GM23338 (cell line): ENCODE measurements at regions not wholly inside any gene's neighbourhood (a gene's known extent, or its start where the extent isn't known, plus 50 kb on each side); places are given as distances from the start of the nearest gene placed in this dataset.

Experiments
- ATAC-seq: fragments of 200-7000 bp; cut with Tn5 transposase; 3 replicates; pipeline ENCODE4 v1.9.1; 2020
- DNase-seq: peaks from one replicate; pipeline ENCODE4 v3.0.0-alpha.2; 2015; ENCODE audit warnings: low spot score
- H2AFZ ChIP-seq: fragments of 200-600 bp; sonication (generic); 2 replicates; pipeline ENCODE4 v1.8.0; 2016; ENCODE audit warnings: antibody characterized with exemption, mild to moderate bottlenecking, moderate library complexity
- H3F3A ChIP-seq: fragments of 200-600 bp; sonication (generic); replicated peaks from 2 replicates; pipeline ENCODE4 v1.8.0; 2017; ENCODE audit warnings: antibody characterized with exemption, mixed run types, low read depth
- H3K27ac ChIP-seq: fragments of 200-600 bp; sonication (generic); 2 replicates; pipeline ENCODE4 v1.6.1; 2016; ENCODE audit warnings: low read depth
- H3K27me3 ChIP-seq: fragments of 200-600 bp; sonication (generic); 2 replicates; pipeline ENCODE4 v1.8.0; 2016; ENCODE audit warnings: mild to moderate bottlenecking, mixed run types, moderate library complexity; ENCODE audit not compliant: insufficient read depth
- H3K36me3 ChIP-seq: fragments of 200-600 bp; sonication (generic); 2 replicates; pipeline ENCODE4 v1.8.0; 2016; ENCODE audit warnings: mild to moderate bottlenecking; ENCODE audit not compliant: insufficient read depth
- H3K4me1 ChIP-seq: fragments of 200-600 bp; sonication (generic); 2 replicates; pipeline ENCODE4 v1.8.0; 2016; ENCODE audit warnings: mild to moderate bottlenecking, moderate library complexity; ENCODE audit not compliant: insufficient read depth
- H3K4me2 ChIP-seq: fragments of 200-600 bp; sonication (generic); 2 replicates; pipeline ENCODE4 v1.7.1; 2017; ENCODE audit warnings: mixed run types
- H3K4me3 ChIP-seq: fragments of 200-600 bp; sonication (generic); 2 replicates; pipeline ENCODE4 v1.6.1; 2016; ENCODE audit warnings: mixed run types
- H3K79me2 ChIP-seq: fragments of 200-600 bp; sonication (generic); replicated peaks from 2 replicates; pipeline ENCODE4 v1.8.0; 2017; ENCODE audit warnings: mild to moderate bottlenecking; ENCODE audit not compliant: insufficient read depth
- H3K9me2 ChIP-seq: fragments of 200-600 bp; sonication (generic); 2 replicates; pipeline ENCODE4 v1.8.0; 2017; ENCODE audit not compliant: insufficient read depth
- H4K20me1 ChIP-seq: fragments of 200-600 bp; sonication (generic); replicated peaks from 2 replicates; pipeline ENCODE4 v1.8.0; 2017; ENCODE audit warnings: mild to moderate bottlenecking; ENCODE audit not compliant: insufficient read depth
- H3K27ac Mint-ChIP-seq: 2 replicates; pipeline ENCODE4 v1.8.0; 2020; ENCODE audit warnings: inconsistent platforms, mild to moderate bottlenecking, moderate library complexity, mixed read lengths
- H3K27me3 Mint-ChIP-seq: 3 replicates; pipeline ENCODE4 v1.8.0; 2022; ENCODE audit warnings: low read depth, mild to moderate bottlenecking, moderate library complexity, mixed read lengths, inconsistent platforms; ENCODE audit not compliant: insufficient read depth, poor library complexity
- H3K36me3 Mint-ChIP-seq: 3 replicates; pipeline ENCODE4 v1.8.0; 2021; ENCODE audit warnings: low read depth, mild to moderate bottlenecking, inconsistent platforms, moderate library complexity, mixed read lengths
- H3K4me1 Mint-ChIP-seq: 3 replicates; pipeline ENCODE4 v1.8.0; 2020; ENCODE audit warnings: mild to moderate bottlenecking, inconsistent platforms, mixed read lengths
- H3K4me3 Mint-ChIP-seq: 3 replicates; pipeline ENCODE4 v1.8.0; 2021; ENCODE audit warnings: moderate library complexity, mild to moderate bottlenecking, inconsistent platforms, mixed read lengths
- H3K9me3 Mint-ChIP-seq: 3 replicates; pipeline ENCODE4 v1.8.0; 2020; ENCODE audit warnings: moderate library complexity, mild to moderate bottlenecking, inconsistent platforms, mixed read lengths
- ETS1 ChIP-seq: IDR thresholded peaks from 2 replicates; pipeline ENCODE4 v1.6.1; 2016; ENCODE audit warnings: antibody characterized with exemption
- EZH2 ChIP-seq: fragments of 200-600 bp; sonication (generic); IDR thresholded peaks from one replicate; pipeline ENCODE4 v1.8.0; 2017; ENCODE audit warnings: antibody characterized with exemption, mild to moderate bottlenecking, low read depth; ENCODE audit not compliant: unreplicated experiment
- EZH2phosphoT487 ChIP-seq: fragments of 200-600 bp; sonication (generic); IDR thresholded peaks from one replicate; pipeline ENCODE4 v1.8.1; 2018; ENCODE audit warnings: antibody characterized with exemption; ENCODE audit not compliant: unreplicated experiment
- JUNB ChIP-seq: IDR thresholded peaks from one replicate; pipeline ENCODE4 v1.6.1; 2016; ENCODE audit warnings: antibody characterized with exemption; ENCODE audit not compliant: unreplicated experiment
- NANOG ChIP-seq: IDR thresholded peaks from 2 replicates; pipeline ENCODE4 v1.6.1; 2016; ENCODE audit warnings: antibody characterized with exemption, borderline replicate concordance
- POLR2AphosphoS5 ChIP-seq: IDR thresholded peaks from 2 replicates; pipeline ENCODE4 v1.6.1; 2016; ENCODE audit warnings: antibody characterized with exemption, low read depth
- REST ChIP-seq: IDR thresholded peaks from one replicate; pipeline ENCODE4 v1.6.1; 2018; ENCODE audit warnings: antibody characterized with exemption; ENCODE audit not compliant: unreplicated experiment
- STAT1 ChIP-seq: IDR thresholded peaks from one replicate; pipeline ENCODE4 v1.6.1; 2016; ENCODE audit warnings: antibody characterized with exemption; ENCODE audit not compliant: unreplicated experiment
- ZNF462 ChIP-seq: fragments of 250-450 bp; sonication (Bioruptor Pico); IDR thresholded peaks from 2 replicates; pipeline ENCODE4 v1.5.0; 2020; ENCODE audit warnings: mild to moderate bottlenecking, moderate library complexity

- H3K27ac ChIP-seq: no peak overlapping the region
- H3K4me3 ChIP-seq: no peak overlapping the region
- H3K4me2 ChIP-seq: no peak overlapping the region
- ATAC-seq (no peak), DNase-seq (no peak)
- H3K36me3 Mint-ChIP-seq: no peaks in the 10 kb centered on the region
- H3K4me1 ChIP-seq: peaks cover 21% of the 10 kb centered on the region
- no peaks in the 10 kb centered on the region for H3K79me2 ChIP-seq
- TF ChIP-seq ETS1 (no peak), EZH2 (no peak), EZH2phosphoT487 (no peak), STAT1 (no peak), JUNB (no peak), POLR2AphosphoS5 (no peak), REST (no peak), NANOG (no peak), ZNF462 (CRISPR knock-in tag) (no peak)
- H3K4me3 Mint-ChIP-seq: no peak overlapping the region
- no peaks in the 10 kb centered on the region; the same call in 1 of the 2 replicates for H3F3A ChIP-seq
- H3K27ac Mint-ChIP-seq: 0 out of 2 replicates have a peak overlapping the region, but pooled peaks have one; percentile 67
- no peaks in the 10 kb centered on the region for H3K27me3 ChIP-seq
- 0 out of 2 replicates have a peak, but pooled peaks cover 2% of the 10 kb centered on the region for H3K9me2 ChIP-seq
- H3K9me3 Mint-ChIP-seq: no peaks in the 10 kb centered on the region
- no peak overlapping the region for H2AFZ ChIP-seq
- H4K20me1 ChIP-seq: no peaks in the 10 kb centered on the region
- no peaks in the 10 kb centered on the region for H3K36me3 ChIP-seq
- no peaks in the 10 kb centered on the region for H3K27me3 Mint-ChIP-seq
- peaks cover 27% of the 10 kb centered on the region for H3K4me1 Mint-ChIP-seq
These were observed 102.2 kb downstream of the CETN3 start for GRCh38 chr5:90307322-90307721.
